NB4 (cell line): ENCODE measurements at regions not wholly inside any gene's neighbourhood (a gene's known extent, or its start where the extent isn't known, plus 50 kb on each side); places are given as distances from the start of the nearest gene placed in this dataset.

Experiments
- DNase-seq: peaks from one replicate; pipeline ENCODE4 v3.0.0; 2010; ENCODE audit warnings: low read depth
- H3K4me3 ChIP-seq: one replicate; pipeline ENCODE4 v1.5.1; 2011; ENCODE audit warnings: mild to moderate bottlenecking, low read depth, low read length, moderate library complexity
- CTCF ChIP-seq: IDR thresholded peaks from one replicate; pipeline ENCODE4 v1.5.1; 2012; ENCODE audit warnings: low read depth, low read length
- MYC ChIP-seq: IDR thresholded peaks from 2 replicates; pipeline ENCODE4 v1.6.1; 2011; ENCODE audit warnings: low read depth, low read length
- POLR2A ChIP-seq: IDR thresholded peaks from 2 replicates; pipeline ENCODE4 v1.6.1; 2011; ENCODE audit warnings: mild to moderate bottlenecking; ENCODE audit not compliant: insufficient read length; ENCODE audit errors: extremely low read depth
- TF ChIP-seq, protein P1 (sequence below): IDR thresholded peaks from 2 replicates; pipeline ENCODE4 v1.6.1; 2011; ENCODE audit warnings: low read depth, low read length

DNA sequence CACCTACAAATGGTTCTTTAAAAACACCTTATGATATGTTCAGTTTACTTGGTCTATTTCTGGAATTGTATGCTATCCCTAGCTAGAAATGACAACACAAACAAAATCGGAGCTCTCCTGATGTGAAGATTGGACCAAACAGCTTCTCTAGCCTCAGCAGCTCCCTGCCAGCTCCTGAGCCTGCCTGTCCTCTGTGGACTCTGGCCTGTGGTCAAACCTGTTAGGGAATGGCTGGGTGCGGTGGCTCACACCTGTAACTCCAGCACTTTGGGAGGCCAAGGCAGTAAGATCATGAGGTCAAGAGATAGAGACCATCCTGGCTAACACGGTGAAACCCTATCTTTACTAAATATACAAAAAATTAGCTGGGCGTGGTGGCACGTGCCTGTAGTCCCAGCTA lies 195.3 kb downstream of the GAS1 start:
- H3K4me3 ChIP-seq = no peak overlapping the region
- TF ChIP-seq CTCF (no peak), MYC (no peak), POLR2A (no peak)
- TF ChIP-seq, protein P1, sequence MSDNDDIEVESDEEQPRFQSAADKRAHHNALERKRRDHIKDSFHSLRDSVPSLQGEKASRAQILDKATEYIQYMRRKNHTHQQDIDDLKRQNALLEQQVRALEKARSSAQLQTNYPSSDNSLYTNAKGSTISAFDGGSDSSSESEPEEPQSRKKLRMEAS = no peak
- DNase-seq = no peak

DNA sequence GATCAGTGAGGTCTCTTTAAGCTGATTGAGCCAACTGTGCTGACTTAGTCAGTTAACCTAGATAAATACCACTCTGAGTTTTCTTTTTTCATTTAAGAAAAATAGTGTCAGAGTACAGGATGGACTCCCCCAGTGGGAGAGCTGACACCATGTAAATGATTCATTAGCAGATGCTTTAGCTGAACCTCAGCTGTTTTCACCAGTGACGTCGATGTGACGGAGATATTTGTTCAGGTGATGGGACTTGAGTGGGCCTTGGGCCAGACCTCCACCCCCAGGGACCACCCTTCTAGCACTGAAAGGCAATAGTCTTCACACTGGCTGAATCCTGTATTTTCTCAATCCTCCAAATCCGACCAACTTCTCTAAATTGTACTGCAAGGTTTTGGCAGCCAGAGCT lies 196.1 kb downstream of the GAS1 start:
- DNase-seq = no peak
- H3K4me3 ChIP-seq = no peak overlapping the region
- no peak for TF ChIP-seq MYC
- TF ChIP-seq, protein P1 = no peak
- TF ChIP-seq CTCF = no peak
- no peak for TF ChIP-seq POLR2A

DNA sequence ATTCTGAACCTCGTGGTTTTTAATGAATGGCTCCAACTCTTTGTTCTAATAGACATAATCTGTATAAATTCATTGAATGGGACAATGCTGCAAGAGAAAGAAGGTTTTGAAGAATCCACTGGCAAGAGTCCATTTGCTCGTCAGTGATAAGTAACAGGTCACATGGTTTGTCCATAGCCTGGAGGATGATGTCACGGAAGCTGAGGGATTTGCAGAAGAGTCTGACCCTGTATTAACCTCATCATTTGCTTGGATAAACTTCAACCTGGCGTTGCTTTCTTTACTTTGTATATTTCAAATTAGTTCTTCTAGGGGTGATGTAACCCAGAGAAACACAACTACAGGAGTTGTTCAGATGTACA lies 197.4 kb downstream of the GAS1 start:
- H3K4me3 ChIP-seq = no peak overlapping the region
- TF ChIP-seq MYC = no peak
- no peak for DNase-seq

DNA sequence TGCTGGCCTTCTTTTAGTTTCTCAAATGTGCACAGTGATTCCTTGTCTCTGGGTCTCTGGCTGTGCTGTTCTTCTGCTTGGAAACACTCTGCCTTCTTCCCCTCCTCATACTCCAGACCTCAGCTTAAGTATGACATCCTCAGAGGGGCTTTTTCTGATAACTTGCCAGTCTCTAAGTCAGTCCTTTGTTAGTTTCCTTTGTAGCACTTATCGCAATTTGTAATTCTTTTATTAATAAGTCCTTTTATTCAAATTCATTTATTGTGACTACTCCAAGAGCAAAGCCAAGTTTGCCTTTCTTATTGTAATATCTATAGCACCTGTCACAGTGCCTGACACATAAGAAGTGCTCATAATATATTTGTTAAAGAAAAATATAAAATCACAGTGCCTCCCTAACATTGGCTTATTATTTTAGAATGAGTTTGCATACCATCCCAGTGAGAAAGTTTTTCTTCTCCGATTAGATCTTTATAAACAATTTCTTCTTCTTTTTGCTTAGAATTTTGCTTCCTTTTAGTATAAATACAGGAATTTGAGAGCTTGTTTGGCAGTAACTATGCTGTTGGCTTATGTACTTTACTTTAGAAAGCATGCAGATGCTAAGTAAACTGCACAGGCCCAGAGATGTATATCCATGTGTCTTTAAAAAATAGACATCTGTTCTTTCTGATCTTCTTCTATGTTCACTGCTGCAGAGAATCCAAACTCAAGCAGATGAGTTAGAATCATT lies 198.0 kb downstream of the GAS1 start:
- DNase-seq = no peak
- TF ChIP-seq, protein P1 = no peak
- no peak for TF ChIP-seq POLR2A
- no peak for TF ChIP-seq CTCF
- TF ChIP-seq MYC = no peak
- H3K4me3 ChIP-seq = no peak overlapping the region

- TF ChIP-seq POLR2A (no peak), CTCF (no peak)
- no peak for DNase-seq
- no peak overlapping the region for H3K4me3 ChIP-seq
Observed at GRCh38 chr9:86747711-86748110, 199.6 kb downstream of the GAS1 start.

GRCh38 chr9:86741311-86742208 lies 205.7 kb downstream of the GAS1 start:
- no peak overlapping the region for H3K4me3 ChIP-seq
- TF ChIP-seq CTCF (no peak), POLR2A (no peak), MYC (no peak)
- TF ChIP-seq, protein P1 = no peak
- no peak for DNase-seq
